OCI-LY3 (cell line): ENCODE measurements at regions not wholly inside any gene's neighbourhood (a gene's known extent, or its start where the extent isn't known, plus 50 kb on each side); places are given as distances from the start of the nearest gene placed in this dataset.

ENCODE experiments used
- H2AFZ ChIP-seq: fragments of 200-600, 300-600 bp; shearing (Covaris generic); 2 replicates; pipeline ENCODE4 v1.6.0; 2014; ENCODE audit warnings: antibody characterized with exemption, low read depth, low read length
- H3K27ac ChIP-seq: fragments of 200-600, 300-600 bp; sonication (generic); 2 replicates; pipeline ENCODE4 v1.5.1; 2014; ENCODE audit warnings: mild to moderate bottlenecking, low read length, moderate library complexity, mixed read lengths
- H3K27me3 ChIP-seq: fragments of 200-600, 300-600 bp; sonication (generic); 2 replicates; pipeline ENCODE4 v1.6.1; 2014; ENCODE audit warnings: low read depth, low read length, mixed read lengths
- H3K36me3 ChIP-seq: fragments of 200-600, 300-600 bp; sonication (generic); replicated peaks from 2 replicates; pipeline ENCODE3; 2014; ENCODE audit warnings: low read depth, low read length, mixed read lengths
- H3K4me1 ChIP-seq: fragments of 300-600, 200-600 bp; sonication (generic); 2 replicates; pipeline ENCODE4 v1.6.1; 2014; ENCODE audit warnings: low read length, mixed read lengths
- H3K4me2 ChIP-seq: fragments of 200-600, 300-600 bp; sonication (generic); 2 replicates; pipeline ENCODE4 v1.6.1; 2014; ENCODE audit warnings: low read length, mixed read lengths
- H3K4me3 ChIP-seq: fragments of 300-600, 200-600 bp; sonication (generic); 2 replicates; pipeline ENCODE4 v1.5.1; 2014; ENCODE audit warnings: antibody characterized with exemption, mild to moderate bottlenecking, low read length, moderate library complexity
- H3K79me2 ChIP-seq: fragments of 300-600, 200-600 bp; shearing (Covaris generic); 2 replicates; pipeline ENCODE4 v1.6.1; 2014; ENCODE audit warnings: mild to moderate bottlenecking, low read length, mixed read lengths
- H3K9ac ChIP-seq: fragments of 300-600, 200-600 bp; shearing (Covaris generic); 2 replicates; pipeline ENCODE4 v1.6.0; 2014; ENCODE audit warnings: mild to moderate bottlenecking, low read length, moderate library complexity
- H3K9me3 ChIP-seq: fragments of 200-600, 300-600 bp; shearing (Covaris generic); 2 replicates; pipeline ENCODE4 v1.6.1; 2014; ENCODE audit warnings: low read length, mixed read lengths; ENCODE audit not compliant: insufficient read depth
- H4K20me1 ChIP-seq: fragments of 200-600, 300-600 bp; sonication (generic); 2 replicates; pipeline ENCODE4 v1.6.1; 2016; ENCODE audit warnings: low read length, mixed read lengths; ENCODE audit not compliant: insufficient read depth
- EZH2phosphoT487 ChIP-seq: fragments of 200-600 bp; shearing (Covaris generic); IDR thresholded peaks from 2 replicates; pipeline ENCODE4 v1.6.1; 2018; ENCODE audit warnings: antibody characterized with exemption, mixed run types, low read depth
- TF ChIP-seq, protein P1 (sequence below): fragments of 200-600, 300-600 bp; sonication (generic); IDR thresholded peaks from 2 replicates; pipeline ENCODE4 v1.5.1; 2014; ENCODE audit warnings: antibody characterized with exemption, low read length, low read depth

- H3K4me2 ChIP-seq = no peak overlapping the region
- H3K9ac ChIP-seq = no peak overlapping the region
- no peaks in the 10 kb centered on the region for H3K4me1 ChIP-seq
- H3K36me3 ChIP-seq = no peaks in the 10 kb centered on the region
- H2AFZ ChIP-seq = no peak overlapping the region
- H3K4me3 ChIP-seq = no peak overlapping the region
- no peak for TF ChIP-seq EZH2phosphoT487
- TF ChIP-seq, protein P1, sequence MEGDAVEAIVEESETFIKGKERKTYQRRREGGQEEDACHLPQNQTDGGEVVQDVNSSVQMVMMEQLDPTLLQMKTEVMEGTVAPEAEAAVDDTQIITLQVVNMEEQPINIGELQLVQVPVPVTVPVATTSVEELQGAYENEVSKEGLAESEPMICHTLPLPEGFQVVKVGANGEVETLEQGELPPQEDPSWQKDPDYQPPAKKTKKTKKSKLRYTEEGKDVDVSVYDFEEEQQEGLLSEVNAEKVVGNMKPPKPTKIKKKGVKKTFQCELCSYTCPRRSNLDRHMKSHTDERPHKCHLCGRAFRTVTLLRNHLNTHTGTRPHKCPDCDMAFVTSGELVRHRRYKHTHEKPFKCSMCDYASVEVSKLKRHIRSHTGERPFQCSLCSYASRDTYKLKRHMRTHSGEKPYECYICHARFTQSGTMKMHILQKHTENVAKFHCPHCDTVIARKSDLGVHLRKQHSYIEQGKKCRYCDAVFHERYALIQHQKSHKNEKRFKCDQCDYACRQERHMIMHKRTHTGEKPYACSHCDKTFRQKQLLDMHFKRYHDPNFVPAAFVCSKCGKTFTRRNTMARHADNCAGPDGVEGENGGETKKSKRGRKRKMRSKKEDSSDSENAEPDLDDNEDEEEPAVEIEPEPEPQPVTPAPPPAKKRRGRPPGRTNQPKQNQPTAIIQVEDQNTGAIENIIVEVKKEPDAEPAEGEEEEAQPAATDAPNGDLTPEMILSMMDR = peak; percentile 48
- no peaks in the 10 kb centered on the region for H3K9me3 ChIP-seq
- H3K27ac ChIP-seq = no peak overlapping the region
- no peaks in the 10 kb centered on the region for H3K27me3 ChIP-seq
- H3K79me2 ChIP-seq = no peaks in the 10 kb centered on the region
- no peaks in the 10 kb centered on the region for H4K20me1 ChIP-seq
These were observed 516.4 kb upstream of the PCDH11Y start for GRCh38 chrY:4483693-4484092.
